Stimulated activated effector memory CD8-positive, alpha-beta T cell treated with anti-CD3 and anti-CD28 coated beads, Interleukin-12 subunit alpha, Interleukin-12 subunit beta, amount 100 ng/mL, for 72 hours (primary cell): ENCODE measurements at regions not wholly inside any gene's neighbourhood (a gene's known extent, or its start where the extent isn't known, plus 50 kb on each side); places are given as distances from the start of the nearest gene placed in this dataset.

Experiments
- ATAC-seq: fragments of 150-1000 bp; cut with Tn5 transposase; 2 replicates; pipeline ENCODE4 v1.10.0; 2021
- DNase-seq, 2 donors: peaks; one replicate each; pipeline ENCODE4 v3.0.0; 2021 to 2022; ENCODE audit warnings: low spot score in 2 of 2
- H3K27ac Mint-ChIP-seq: one replicate; pipeline ENCODE4 v1.8.0; 2022; ENCODE audit warnings: mild to moderate bottlenecking, mixed read lengths
- H3K36me3 Mint-ChIP-seq: one replicate; pipeline ENCODE4 v1.8.0; 2022; ENCODE audit warnings: mild to moderate bottlenecking, mixed read lengths
- H3K4me1 Mint-ChIP-seq: one replicate; pipeline ENCODE4 v1.8.0; 2022; ENCODE audit warnings: mixed read lengths
- H3K4me3 Mint-ChIP-seq: one replicate; pipeline ENCODE4 v1.8.0; 2022; ENCODE audit warnings: mild to moderate bottlenecking, mixed read lengths
- H3K9me3 Mint-ChIP-seq: one replicate; pipeline ENCODE4 v1.8.0; 2022; ENCODE audit warnings: mixed read lengths

DNA sequence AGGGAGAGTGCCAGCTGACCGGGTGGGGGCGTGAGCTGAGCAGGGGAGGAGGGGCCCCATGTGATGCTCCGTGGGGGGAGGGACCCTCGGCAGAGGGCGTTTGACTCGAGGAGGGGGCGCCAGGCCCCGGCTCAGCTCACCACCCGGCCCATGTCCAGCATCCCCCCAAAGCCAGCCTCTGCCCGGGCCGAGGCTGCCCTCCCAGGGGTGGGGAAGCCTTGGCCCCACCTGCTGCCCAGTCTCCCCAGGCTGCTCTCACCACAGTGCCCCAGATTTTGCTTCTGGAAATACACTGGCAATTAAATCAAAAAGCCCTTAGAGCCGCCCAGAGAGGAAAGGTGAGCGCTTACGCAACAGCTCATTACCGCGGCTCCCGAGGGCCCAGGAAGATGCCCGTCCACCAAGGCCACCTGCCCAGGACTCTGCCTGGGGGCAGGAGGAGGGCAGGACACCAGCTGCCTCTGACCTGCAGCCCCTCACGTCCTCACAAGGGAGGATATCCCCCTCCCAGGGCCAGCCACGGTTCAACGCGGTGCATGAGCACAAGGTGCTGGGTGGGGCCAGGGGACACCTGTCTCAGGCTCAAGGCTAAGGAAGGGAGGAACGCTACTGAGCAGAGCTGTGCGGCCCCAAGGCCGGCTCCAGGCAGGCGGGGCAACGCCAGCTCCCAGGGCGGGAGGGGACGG is 70.0 kb upstream of the INPP5A start:
- ATAC-seq (no peak), DNase-seq (no peak)
- Mint-ChIP-seq H3K27ac (no peak overlapping the region), H3K36me3 (no peaks in the 10 kb centered on the region), H3K4me3 (no peak overlapping the region), H3K9me3 (no peaks in the 10 kb centered on the region), H3K4me1 (peaks cover 9% of the 10 kb centered on the region)

DNA sequence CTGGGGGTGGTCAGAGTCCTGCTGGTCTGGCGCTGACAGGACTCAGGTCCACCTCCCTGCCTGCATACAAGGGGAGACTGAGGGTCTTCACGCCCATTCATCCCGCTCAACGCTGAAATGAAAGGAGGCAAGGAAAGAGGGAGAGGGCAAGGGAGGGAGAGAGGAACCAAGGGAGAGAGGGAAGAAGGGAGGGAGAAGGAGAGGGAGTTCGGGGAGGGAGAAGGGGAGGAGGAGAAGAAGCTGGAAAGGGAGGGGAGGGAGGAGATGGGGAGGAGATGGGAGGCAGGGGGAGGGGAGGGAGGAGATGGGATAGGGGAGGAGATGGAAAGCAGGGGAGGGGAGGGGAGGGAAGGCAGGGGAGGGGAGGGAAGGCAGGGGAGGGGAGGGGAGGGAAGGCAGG is 69.4 kb upstream of the INPP5A start:
- Mint-ChIP-seq H3K4me1 (peaks cover 9% of the 10 kb centered on the region), H3K36me3 (no peaks in the 10 kb centered on the region), H3K4me3 (no peak overlapping the region), H3K27ac (no peak overlapping the region), H3K9me3 (no peaks in the 10 kb centered on the region)
- DNase-seq (no peak), ATAC-seq (no peak)

- no peak overlapping the region for H3K27ac Mint-ChIP-seq
- H3K36me3 Mint-ChIP-seq = no peaks in the 10 kb centered on the region
- peaks cover 9% of the 10 kb centered on the region for H3K4me1 Mint-ChIP-seq
- no peaks in the 10 kb centered on the region for H3K9me3 Mint-ChIP-seq
- H3K4me3 Mint-ChIP-seq = no peak overlapping the region
- DNase-seq (no peak), ATAC-seq (no peak)
These were observed 68.9 kb upstream of the INPP5A start for GRCh38 chr10:132468651-132469050.

GRCh38 chr10:132469197-132469884 is 68.2 kb upstream of the INPP5A start:
- Mint-ChIP-seq H3K36me3 (no peaks in the 10 kb centered on the region), H3K4me1 (peaks cover 9% of the 10 kb centered on the region), H3K9me3 (no peaks in the 10 kb centered on the region), H3K27ac (no peak overlapping the region), H3K4me3 (no peak overlapping the region)
- ATAC-seq = no peak
- DNase-seq = no peak

DNA sequence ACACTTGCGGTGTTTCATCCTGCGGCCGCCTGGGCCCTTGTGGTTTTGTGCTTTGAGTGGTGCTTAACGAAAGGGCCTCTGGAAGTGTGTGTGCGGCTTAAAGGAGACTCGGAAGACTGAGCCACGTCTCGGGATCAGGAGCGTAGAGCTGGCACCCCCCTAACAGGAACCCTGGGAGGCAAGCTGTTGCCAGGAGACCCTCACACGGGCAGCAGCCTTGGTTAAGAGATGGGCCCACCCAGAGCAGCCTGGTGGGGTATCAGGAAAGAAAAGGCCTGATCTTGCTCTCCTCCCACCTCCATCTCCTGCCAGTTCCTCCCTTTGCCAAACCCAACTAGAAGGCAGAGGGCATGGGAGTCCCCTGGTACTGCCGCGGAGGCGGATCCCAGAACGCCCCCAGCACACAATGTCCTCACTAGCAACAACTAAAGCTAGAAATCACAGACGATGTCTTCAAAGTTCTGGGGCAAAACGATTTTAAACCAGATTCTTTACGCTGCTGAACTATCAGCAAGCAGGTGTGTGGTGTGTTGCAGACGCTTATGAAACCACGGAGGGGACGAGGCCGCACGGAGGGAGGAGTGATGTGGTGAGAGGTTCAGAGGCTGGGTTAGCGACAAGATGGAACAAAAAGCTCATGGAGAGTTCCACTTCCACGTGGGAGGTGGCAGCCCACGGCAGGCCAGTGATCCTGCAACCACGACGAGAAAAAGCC is 67.0 kb upstream of the INPP5A start:
- DNase-seq (no peak), ATAC-seq (peak; percentile 60)
- H3K4me3 Mint-ChIP-seq = no peak overlapping the region
- no peaks in the 10 kb centered on the region for H3K36me3 Mint-ChIP-seq
- H3K27ac Mint-ChIP-seq = no peak overlapping the region
- H3K9me3 Mint-ChIP-seq = no peaks in the 10 kb centered on the region
- peaks cover 9% of the 10 kb centered on the region for H3K4me1 Mint-ChIP-seq

GRCh38 chr10:132471125-132471451 is 66.5 kb upstream of the INPP5A start:
- H3K27ac Mint-ChIP-seq = no peak overlapping the region
- DNase-seq = no peak
- no peaks in the 10 kb centered on the region for H3K9me3 Mint-ChIP-seq
- H3K4me3 Mint-ChIP-seq = no peak overlapping the region
- peaks cover 9% of the 10 kb centered on the region for H3K4me1 Mint-ChIP-seq
- no peak for ATAC-seq
- H3K36me3 Mint-ChIP-seq = no peaks in the 10 kb centered on the region

DNA sequence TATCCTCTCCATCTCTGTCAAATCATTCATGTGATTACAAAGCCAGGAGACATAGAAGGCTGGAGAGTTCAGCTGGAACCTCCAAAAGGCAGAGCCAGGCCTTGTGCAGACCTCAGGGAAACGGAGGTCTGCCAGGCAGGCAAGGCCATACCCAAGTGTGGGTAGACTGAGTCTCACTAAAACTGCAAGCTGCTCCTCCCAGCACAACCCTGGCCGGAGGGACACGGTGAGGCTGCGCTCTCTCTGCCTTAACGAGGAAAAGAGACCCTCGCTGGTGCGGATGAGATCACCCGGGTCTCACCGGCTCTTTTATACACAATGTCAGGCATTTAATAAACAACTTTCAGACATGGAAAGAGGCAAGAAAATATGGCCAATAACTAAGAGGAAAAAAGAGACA is 66.1 kb upstream of the INPP5A start:
- H3K27ac Mint-ChIP-seq = no peak overlapping the region
- no peak for DNase-seq
- ATAC-seq = no peak
- H3K9me3 Mint-ChIP-seq = no peaks in the 10 kb centered on the region
- no peak overlapping the region for H3K4me3 Mint-ChIP-seq
- H3K4me1 Mint-ChIP-seq = peaks cover 9% of the 10 kb centered on the region
- H3K36me3 Mint-ChIP-seq = no peaks in the 10 kb centered on the region

- no peak for DNase-seq
- H3K9me3 Mint-ChIP-seq = no peaks in the 10 kb centered on the region
- H3K4me1 Mint-ChIP-seq = peaks cover 9% of the 10 kb centered on the region
- H3K36me3 Mint-ChIP-seq = no peaks in the 10 kb centered on the region
- no peak overlapping the region for H3K4me3 Mint-ChIP-seq
- no peak for ATAC-seq
- no peak overlapping the region for H3K27ac Mint-ChIP-seq
These were observed 62.5 kb upstream of the INPP5A start for GRCh38 chr10:132475086-132475485.

DNA sequence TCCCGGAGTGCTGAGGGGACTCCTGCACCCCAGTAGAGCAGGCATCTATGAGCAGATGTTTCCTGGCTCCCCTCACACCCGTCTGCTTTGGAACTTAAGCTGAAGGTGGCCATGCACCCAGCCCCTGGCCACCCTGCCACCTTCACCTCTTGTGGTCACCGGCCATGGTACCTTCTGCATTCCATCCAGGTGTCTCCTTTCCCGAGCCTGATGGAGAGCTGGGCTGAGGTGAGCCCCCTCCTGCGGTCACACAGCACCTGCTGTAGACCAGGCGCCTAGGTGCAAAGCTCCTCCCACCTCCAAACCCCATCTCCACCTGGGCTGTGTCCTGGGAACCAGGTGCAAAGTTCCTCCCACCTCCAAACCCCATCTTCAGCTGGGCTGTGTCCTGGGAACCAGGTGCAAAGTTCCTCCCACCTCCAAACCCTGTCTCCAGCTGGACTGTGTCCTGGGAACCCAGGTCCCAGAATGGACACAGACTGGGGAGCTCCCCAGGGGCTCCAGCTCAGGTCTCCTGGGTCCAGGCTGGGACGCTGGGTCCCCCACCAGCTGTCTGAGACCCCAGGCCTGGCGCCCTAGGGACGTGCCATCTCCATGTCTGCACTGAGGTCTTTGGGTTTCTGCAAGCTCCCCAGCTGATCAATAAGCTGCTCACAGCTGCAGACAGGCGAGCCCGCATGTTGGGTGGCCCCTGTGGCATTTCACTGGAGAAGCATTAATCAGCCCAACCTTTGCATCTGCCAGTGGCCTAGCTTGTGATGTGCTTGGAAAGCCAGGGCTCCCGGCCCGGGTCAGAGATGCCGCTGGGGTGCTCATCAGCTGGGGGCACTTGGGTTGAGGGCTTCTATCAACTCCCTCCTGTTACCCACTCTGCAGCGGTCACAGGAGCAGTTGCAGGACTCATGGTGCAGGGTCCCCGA is 61.2 kb upstream of the INPP5A start:
- no peaks in the 10 kb centered on the region for H3K36me3 Mint-ChIP-seq
- H3K27ac Mint-ChIP-seq = no peak overlapping the region
- no peaks in the 10 kb centered on the region for H3K9me3 Mint-ChIP-seq
- H3K4me3 Mint-ChIP-seq = no peak overlapping the region
- DNase-seq = no peak
- no peaks in the 10 kb centered on the region for H3K4me1 Mint-ChIP-seq
- no peak for ATAC-seq

DNA sequence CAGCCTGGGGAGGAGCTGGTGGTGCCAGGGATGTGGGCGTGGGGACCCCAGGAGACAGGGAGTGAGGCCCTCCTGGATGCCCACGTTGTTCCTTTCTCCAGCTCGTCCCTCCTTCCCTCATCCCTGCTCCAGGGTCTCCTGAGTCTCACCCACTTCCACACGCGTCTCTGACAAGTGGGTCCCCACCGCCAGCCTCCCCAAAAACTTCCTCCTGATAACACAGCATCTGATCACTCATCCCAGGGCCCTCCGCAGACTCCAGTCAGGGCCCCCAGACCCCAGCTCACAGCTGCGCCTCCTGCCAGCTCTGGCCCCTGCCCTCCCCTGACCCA is 60.6 kb upstream of the INPP5A start:
- Mint-ChIP-seq H3K4me3 (no peak overlapping the region), H3K36me3 (no peaks in the 10 kb centered on the region), H3K4me1 (no peaks in the 10 kb centered on the region), H3K9me3 (no peaks in the 10 kb centered on the region), H3K27ac (no peak overlapping the region)
- DNase-seq = no peak
- ATAC-seq = no peak

DNA sequence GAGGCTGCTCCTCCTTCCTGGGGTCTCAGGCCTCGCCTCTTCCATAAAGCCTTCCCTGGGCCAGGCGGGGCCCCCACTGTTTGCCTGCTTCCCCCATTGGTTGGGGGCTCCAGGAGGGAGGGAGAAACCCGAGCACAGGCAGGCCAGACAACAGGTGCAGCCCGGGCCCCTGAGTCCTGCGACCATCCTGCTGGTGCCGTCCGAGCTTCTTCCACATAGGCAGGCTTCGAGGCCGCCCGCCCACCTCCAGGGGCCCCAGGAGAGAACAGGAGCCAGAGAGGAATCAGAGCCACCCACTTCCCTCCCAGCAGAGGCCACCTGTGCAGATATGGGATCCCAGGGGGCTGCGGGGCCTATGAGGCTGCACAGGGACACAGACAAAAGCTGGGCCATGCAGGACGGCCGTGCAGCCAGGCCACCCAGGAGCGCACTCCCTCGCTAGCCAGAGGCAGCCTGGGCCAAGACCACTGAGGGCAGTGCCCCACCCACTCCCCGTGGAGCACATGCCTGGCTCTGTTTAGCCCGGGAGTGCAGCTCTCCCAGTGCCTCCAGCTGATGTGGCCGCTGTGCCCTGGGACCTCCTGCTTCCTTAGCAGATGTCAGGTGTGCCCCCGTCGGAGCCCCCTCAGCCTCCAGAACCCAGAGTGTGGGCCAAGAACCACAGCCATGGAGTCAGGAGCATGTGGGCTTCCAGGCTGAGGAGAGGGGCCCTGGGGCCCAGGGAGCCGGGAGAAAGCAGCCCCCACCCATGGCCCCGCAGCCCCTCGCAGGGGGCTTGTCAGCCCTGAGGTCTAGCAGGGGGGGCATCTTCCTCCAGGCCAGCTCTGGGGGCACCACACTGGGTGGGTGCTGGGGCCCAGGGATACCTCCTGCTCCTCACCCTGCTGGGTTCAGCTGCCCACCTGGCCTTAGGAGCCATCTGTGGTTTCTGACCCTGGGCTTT is 59.9 kb upstream of the INPP5A start:
- Mint-ChIP-seq H3K9me3 (no peaks in the 10 kb centered on the region), H3K27ac (no peak overlapping the region), H3K4me3 (no peak overlapping the region), H3K36me3 (no peaks in the 10 kb centered on the region), H3K4me1 (no peaks in the 10 kb centered on the region)
- DNase-seq = no peak
- peak; percentile 21 for ATAC-seq

- Mint-ChIP-seq H3K4me1 (no peaks in the 10 kb centered on the region), H3K4me3 (no peak overlapping the region), H3K36me3 (no peaks in the 10 kb centered on the region), H3K9me3 (no peaks in the 10 kb centered on the region), H3K27ac (no peak overlapping the region)
- ATAC-seq = no peak
- DNase-seq = no peak
These were observed 59.1 kb upstream of the INPP5A start for GRCh38 chr10:132478341-132479023.

- no peaks in the 10 kb centered on the region for H3K9me3 Mint-ChIP-seq
- no peak for ATAC-seq
These were observed 58.5 kb upstream of the INPP5A start for GRCh38 chr10:132479024-132479602.

More at GRCh38 chr10:132479024-132479602, 58.5 kb upstream of the INPP5A start:
- Mint-ChIP-seq H3K36me3 (no peaks in the 10 kb centered on the region), H3K4me1 (no peaks in the 10 kb centered on the region), H3K4me3 (no peak overlapping the region), H3K27ac (no peak overlapping the region)
- no peak for DNase-seq
